Dermis blood vessel endothelial cell (primary cell): ENCODE measurements at regions not wholly inside any gene's neighbourhood (a gene's known extent, or its start where the extent isn't known, plus 50 kb on each side); places are given as distances from the start of the nearest gene placed in this dataset.

ENCODE experiments used
- DNase-seq: peaks from one replicate; pipeline ENCODE4 v3.0.0; 2010

- DNase-seq, result no peak
These were observed 343.6 kb downstream of the FGF9 start for GRCh38 chr13:22014469-22014868.

GRCh38 chr13:22017226-22017625, 346.4 kb downstream of the FGF9 start:
- DNase-seq, result no peak

GRCh38 chr13:22018076-22018835, 347.4 kb downstream of the FGF9 start:
- no peak for DNase-seq

DNA sequence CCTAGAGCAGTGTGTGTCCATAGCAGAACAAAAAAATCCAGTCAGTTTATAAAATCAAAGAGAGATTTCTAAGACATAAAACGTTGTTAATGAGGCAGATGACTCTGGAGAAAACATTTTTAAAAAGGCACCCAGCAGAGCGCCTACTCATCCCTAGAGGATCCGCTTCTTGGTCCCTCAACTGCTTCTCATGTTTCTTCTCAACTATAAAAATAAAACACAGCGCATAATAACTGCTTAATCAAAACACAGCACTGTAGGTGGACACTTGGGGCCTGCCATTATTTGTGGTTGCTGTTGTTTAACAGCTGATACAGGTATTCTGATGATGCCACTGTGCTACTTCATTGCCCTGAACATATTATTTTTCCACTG, 347.9 kb downstream of the FGF9 start:
- DNase-seq, result no peak

GRCh38 chr13:22024381-22024994, 353.6 kb downstream of the FGF9 start:
- DNase-seq, result no peak

DNA sequence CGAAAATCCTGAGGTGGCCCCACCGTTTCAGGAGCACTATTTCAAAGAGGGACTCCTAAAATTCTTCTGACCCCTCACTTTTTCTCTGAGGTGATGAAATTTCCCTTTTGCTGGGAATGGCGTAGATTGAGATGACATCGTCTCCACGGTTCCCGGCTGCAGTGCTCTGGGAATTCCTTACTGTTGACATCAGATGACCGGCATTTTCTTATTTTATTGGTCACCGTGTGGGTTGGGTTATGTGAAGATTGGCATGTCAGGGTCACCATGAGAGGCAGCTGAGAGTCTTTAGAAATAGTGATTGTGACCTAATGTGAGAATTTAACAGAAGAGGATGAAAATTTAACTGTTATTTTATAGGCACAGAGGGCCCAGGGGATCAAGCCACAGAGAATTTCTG, 356.7 kb downstream of the FGF9 start:
- no peak for DNase-seq

DNA sequence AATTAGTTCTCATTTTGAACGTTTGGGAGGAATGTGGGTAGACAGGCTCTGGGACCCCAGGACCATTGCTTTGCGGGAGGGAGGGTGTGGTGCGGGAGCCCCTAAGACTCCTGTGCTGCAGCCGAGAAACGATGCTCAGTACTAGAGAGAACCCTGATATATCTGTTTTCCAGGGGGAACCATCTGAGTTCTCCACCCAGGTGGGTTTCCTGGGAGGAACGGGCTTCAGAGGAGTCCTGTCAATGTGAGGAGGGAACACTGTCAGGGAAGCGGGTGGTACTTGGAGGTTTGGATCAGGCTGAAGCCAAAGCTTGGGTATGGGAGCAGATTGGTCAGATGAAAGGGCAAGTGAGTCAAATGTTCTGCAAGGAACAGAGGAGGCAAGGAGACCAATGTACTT, 358.0 kb downstream of the FGF9 start:
- DNase-seq, result no peak

DNA sequence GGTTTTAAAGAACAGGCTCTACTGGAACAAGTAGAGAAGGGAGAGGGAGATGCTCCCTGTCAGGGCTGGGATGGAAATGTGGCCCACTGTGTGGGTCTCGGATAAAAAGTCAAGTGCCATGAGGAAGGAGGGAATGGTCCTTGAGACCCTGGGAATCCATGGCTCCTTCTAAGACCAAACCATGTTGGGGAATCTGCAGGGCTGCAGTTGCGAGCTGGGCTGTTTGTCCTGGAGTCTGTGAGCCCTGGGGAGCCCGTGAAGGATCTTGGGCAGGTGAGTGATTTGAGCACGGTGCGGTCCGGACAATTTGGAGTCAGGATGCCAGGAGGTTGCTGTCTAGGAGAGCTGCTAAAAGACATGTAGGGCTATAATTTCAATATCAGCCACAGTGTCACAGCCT, 359.4 kb downstream of the FGF9 start:
- no peak for DNase-seq

DNA sequence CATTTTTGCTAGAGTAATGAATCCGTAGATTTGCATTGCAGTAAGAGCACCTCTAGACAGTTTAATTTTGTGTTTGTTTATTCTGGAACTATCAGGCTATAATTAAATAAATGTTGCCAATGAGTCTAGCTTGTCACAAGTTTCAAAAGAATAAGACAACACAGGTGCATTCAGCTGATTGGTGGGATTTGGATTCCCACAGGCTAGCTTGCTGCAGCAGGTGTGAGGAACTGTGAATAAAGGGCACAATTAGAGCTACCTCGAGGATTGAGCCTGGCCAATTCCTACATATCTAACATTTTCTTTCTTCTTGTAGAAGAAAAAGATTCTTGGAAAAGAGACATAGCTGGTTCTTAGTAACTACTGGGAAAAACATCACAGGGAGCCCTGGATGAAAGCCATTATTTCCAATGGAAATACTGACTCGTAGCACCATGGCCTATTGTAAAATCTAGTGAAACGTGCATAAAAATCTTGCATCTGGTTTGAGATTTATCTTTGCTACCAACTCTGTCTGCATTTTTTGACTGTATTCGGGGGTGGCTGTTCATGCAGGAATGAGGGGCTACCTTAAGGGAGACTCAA, 360.9 kb downstream of the FGF9 start:
- DNase-seq, result no peak

DNA sequence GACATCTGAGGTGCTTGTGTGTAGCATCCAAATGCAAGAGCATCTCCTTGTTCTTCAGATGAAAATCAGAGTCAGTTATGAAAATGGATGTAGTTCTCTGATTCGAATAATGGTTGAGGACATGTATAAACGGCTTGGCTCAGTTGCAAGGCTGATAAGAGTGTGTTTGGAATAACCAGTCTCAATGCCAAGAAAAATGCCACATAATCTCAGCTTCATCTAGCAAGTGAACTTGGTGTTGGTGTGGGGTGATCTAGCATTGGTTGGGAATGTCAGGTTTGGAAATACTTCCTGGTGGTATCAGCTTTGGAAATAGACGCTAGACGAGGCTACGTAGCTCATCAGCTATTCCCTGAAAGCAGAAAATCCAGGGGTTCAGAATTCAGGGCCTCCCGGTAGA, 362.0 kb downstream of the FGF9 start:
- DNase-seq, result no peak

DNA sequence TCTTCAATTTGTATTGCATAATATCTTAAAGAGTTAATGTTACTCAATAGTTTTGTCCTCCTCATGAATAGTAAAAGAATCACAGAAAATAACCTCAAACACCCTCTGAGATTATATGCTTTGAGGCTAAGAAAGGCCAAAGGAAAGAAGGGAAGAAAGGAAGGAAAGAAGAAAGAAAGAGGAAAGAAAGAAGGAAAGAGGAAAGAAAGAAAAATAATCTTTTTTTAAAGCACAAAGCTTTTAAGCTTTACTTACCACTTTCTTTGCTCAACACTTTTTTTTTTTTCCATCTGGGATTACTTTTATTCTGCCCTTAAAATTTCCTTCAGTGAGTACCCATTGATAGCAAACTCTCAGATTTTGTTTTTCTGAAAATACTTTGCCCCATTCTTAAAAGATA, 369.1 kb downstream of the FGF9 start:
- DNase-seq, result no peak

GRCh38 chr13:22040810-22041364, 370.0 kb downstream of the FGF9 start:
- no peak for DNase-seq

GRCh38 chr13:22041741-22042140, 370.9 kb downstream of the FGF9 start:
- no peak for DNase-seq

GRCh38 chr13:22047082-22047784, 376.4 kb downstream of the FGF9 start:
- no peak for DNase-seq

GRCh38 chr13:22047785-22048104, 376.9 kb downstream of the FGF9 start:
- no peak for DNase-seq

- no peak for DNase-seq
These were observed 378.5 kb downstream of the FGF9 start for GRCh38 chr13:22049384-22049783.

DNA sequence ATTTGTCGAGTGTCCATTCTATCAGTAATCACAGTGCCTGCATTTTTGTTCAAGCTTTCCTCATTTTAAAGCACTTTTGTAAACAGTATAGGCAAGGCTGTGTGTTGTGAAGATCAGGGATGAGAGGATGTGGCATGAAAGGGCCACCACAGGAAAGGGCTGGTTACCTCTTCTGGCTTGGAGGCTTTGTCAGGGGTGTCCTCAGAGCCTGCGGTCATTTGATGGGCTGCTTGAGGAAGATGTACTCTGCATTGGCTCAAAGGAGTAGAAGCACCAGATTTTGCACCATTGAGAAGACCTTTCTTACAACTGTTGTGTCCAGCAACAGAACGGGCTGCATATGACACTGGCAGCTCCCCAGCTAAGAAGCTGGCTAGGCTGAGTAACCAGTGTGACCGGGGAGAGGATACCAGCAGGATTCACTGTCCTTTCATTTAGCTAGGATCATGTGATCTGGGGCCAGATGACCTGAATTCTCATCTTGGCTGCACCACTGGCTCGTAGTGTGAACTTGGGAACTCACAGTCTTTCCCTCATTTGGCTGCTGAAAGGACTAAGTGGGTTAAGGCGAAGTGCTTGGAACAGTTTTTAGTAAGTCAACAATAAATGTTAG, 380.2 kb downstream of the FGF9 start:
- DNase-seq, result no peak

DNA sequence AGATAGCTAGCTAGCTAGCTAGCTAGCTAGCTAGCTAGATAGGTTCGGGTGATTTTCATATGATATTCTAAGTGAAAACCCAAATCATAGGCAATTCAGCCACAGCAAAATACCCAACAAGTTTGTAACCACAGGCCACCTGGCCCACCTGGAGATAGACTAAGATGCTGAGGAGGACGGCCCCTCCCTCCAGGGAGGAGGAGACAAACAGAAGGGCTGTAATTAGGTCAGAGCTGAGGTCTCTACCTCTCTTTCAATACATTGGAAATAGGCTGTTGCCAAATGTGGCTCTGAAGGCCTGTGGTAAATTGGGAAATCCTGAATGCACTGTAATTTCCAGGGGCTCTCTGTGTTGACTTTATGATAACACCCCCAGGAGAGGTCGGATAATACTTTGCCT, 382.2 kb downstream of the FGF9 start:
- DNase-seq, result no peak

DNA sequence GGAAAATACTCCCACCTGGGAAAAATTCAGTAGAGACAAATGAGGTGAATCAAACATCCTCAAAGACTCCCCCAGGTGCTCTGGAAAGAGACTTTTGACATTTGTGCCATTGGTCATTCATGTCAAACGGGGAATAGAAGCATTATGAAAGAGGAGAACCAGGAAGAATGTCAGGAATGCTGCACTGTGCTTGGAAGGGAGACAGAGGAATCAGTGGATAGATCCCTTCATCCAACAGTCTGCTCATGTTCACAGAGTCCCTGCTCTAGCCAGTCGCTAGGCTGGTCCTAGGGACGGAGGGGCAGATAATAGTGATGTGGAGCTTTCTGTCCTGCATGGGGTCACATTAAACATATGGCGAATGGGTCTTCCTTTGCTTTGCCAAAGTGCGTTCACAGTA, 384.4 kb downstream of the FGF9 start:
- DNase-seq, result no peak

DNA sequence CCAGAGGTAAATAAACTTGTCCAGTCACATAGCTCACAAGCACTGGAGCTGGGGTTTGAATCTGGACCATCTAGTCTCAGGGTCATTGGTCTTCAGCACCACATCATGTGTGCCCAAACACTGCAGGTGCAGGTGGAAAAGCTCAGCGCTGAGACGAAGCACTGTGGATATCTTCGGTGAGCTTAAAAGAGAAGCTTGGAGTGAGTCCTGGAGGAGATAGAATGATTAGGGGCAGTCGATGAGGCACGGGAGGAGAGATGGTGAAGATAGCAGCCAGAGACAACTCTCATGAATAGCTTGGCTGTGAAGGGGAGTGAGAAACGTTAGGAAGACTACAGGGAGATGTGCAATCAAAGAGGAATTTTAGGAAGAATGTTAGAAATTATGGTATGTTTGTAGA, 389.3 kb downstream of the FGF9 start:
- DNase-seq, result no peak

GRCh38 chr13:22061371-22061805, 390.5 kb downstream of the FGF9 start:
- no peak for DNase-seq

- DNase-seq, result no peak
These were observed 391.0 kb downstream of the FGF9 start for GRCh38 chr13:22061806-22062391.
